ENCODE measurements at regions not wholly inside any gene's neighbourhood (a gene's known extent, or its start where the extent isn't known, plus 50 kb on each side); places are given as distances from the start of the nearest gene placed in this dataset.

DNA sequence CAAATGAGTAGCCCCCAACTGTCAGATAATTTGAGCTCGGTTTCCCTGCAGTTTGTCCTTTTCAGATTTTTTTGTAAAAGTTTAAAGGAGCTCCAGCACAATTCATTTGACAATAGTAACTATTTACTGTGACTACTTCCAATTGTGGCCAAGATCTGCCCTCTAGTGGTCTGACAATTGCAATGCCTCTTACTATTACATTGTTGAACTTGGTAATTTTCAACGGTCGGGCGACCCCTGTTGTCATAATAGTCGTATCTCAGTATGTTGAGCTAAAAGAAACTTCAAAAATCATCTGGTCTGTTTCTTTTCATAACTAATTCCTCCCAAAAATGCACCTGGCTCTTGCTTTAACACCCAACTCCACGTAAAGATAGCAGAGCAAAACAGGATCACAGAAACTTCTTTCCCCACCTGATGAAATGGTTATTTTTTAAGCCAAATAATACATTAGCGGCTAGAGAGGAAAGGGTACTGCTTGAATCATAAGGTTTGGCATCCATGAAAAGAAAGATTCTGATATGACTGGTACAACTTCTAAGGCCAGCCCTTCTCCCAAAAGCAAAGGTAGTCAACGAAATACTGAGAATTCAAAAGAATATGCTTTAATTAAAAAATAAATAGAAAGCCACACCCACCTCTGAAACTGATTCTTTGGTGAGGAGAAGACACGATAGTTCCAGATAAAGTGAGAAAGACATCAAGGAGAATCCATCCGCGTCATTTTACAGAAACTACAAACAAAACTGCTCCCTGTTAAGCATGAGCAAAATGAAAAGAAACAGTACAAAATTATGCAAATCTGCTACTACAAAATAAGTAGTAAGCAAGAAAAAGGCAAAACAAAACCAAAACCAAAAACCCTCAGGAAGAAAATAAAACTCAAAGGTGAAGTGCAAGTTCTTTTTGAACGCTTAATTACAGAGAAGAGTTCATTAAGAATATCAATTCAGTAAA, 76.9 kb upstream of the HTR4 start:
- Histone ChIP-seq H3K27ac (ENCODE audit: low read depth, low read length) (no peak overlapping the region), H3K36me3 (ENCODE audit: low read length) (no peaks in the 10 kb centered on the region), H2AFZ (ENCODE audit: low read depth, low read length, severe bottlenecking) (no peak overlapping the region), H3K4me2 (ENCODE audit: low read depth, low read length, poor library complexity, severe bottlenecking) (peak overlapping the region; percentile 29), H3F3A (ENCODE audit: insufficient read depth) (no peaks in the 10 kb centered on the region), H3K27me3 (ENCODE audit: low read length) (no peaks in the 10 kb centered on the region), H3K9me3 (ENCODE audit: insufficient read depth, low read length) (no peaks in the 10 kb centered on the region), H3K9ac (ENCODE audit: low read length) (no peak overlapping the region), H3K9me2 (replicated peaks; ENCODE audit: insufficient read depth, low read length) (no peaks in the 10 kb centered on the region), H3K79me2 (ENCODE audit: insufficient read depth, low read length) (no peaks in the 10 kb centered on the region), H3K4me3 (ENCODE audit: insufficient read depth, low read length, poor library complexity, severe bottlenecking) (no peak overlapping the region), H4K20me1 (ENCODE audit: low read depth, low read length) (no peaks in the 10 kb centered on the region)
- TF ChIP-seq CTCF (IDR thresholded peaks at IDR 0.05; ENCODE audit: insufficient read depth, low read length, poor library complexity, severe bottlenecking) (peak; percentile 96), EZH2phosphoT487 (conservative IDR thresholded peaks at IDR 0.05; ENCODE audit: low read length) (no peak)

- Histone ChIP-seq H3K9ac (ENCODE audit: low read length) (no peak overlapping the region), H3K79me2 (ENCODE audit: insufficient read depth, low read length) (no peaks in the 10 kb centered on the region), H3K27me3 (ENCODE audit: low read length) (no peaks in the 10 kb centered on the region), H2AFZ (ENCODE audit: low read depth, low read length, severe bottlenecking) (no peak overlapping the region), H3K27ac (ENCODE audit: low read depth, low read length) (no peak overlapping the region), H3K4me2 (ENCODE audit: low read depth, low read length, poor library complexity, severe bottlenecking) (no peak overlapping the region), H3K36me3 (ENCODE audit: low read length) (no peaks in the 10 kb centered on the region), H3K4me3 (ENCODE audit: insufficient read depth, low read length, poor library complexity, severe bottlenecking) (no peak overlapping the region), H3K9me2 (replicated peaks; ENCODE audit: insufficient read depth, low read length) (no peaks in the 10 kb centered on the region), H4K20me1 (ENCODE audit: low read depth, low read length) (no peaks in the 10 kb centered on the region), H3K9me3 (ENCODE audit: insufficient read depth, low read length) (no peaks in the 10 kb centered on the region), H3F3A (ENCODE audit: insufficient read depth) (no peaks in the 10 kb centered on the region)
- no peak for TF ChIP-seq CTCF (IDR thresholded peaks at IDR 0.05; ENCODE audit: insufficient read depth, low read length, poor library complexity, severe bottlenecking)
- no peak for TF ChIP-seq EZH2phosphoT487 (conservative IDR thresholded peaks at IDR 0.05; ENCODE audit: low read length)
Measured at GRCh38 chr5:148732692-148733091, 78.4 kb upstream of the HTR4 start.

GRCh38 chr5:148733601-148734438, 79.5 kb upstream of the HTR4 start:
- Histone ChIP-seq H3K9me2 (replicated peaks; ENCODE audit: insufficient read depth, low read length) (no peaks in the 10 kb centered on the region), H3K9ac (ENCODE audit: low read length) (no peak overlapping the region), H3K4me2 (ENCODE audit: low read depth, low read length, poor library complexity, severe bottlenecking) (no peak overlapping the region), H3K9me3 (ENCODE audit: insufficient read depth, low read length) (no peaks in the 10 kb centered on the region), H3F3A (ENCODE audit: insufficient read depth) (no peaks in the 10 kb centered on the region), H3K27ac (ENCODE audit: low read depth, low read length) (no peak overlapping the region), H3K36me3 (ENCODE audit: low read length) (no peaks in the 10 kb centered on the region), H3K79me2 (ENCODE audit: insufficient read depth, low read length) (no peaks in the 10 kb centered on the region), H3K4me3 (ENCODE audit: insufficient read depth, low read length, poor library complexity, severe bottlenecking) (no peak overlapping the region), H4K20me1 (ENCODE audit: low read depth, low read length) (no peaks in the 10 kb centered on the region), H3K27me3 (ENCODE audit: low read length) (no peaks in the 10 kb centered on the region), H2AFZ (ENCODE audit: low read depth, low read length, severe bottlenecking) (no peak overlapping the region)
- TF ChIP-seq CTCF (IDR thresholded peaks at IDR 0.05; ENCODE audit: insufficient read depth, low read length, poor library complexity, severe bottlenecking) (peak; percentile 66), EZH2phosphoT487 (conservative IDR thresholded peaks at IDR 0.05; ENCODE audit: low read length) (no peak)
